ENCODE measurements at regions not wholly inside any gene's neighbourhood (a gene's known extent, or its start where the extent isn't known, plus 50 kb on each side); places are given as distances from the start of the nearest gene placed in this dataset.

DNA sequence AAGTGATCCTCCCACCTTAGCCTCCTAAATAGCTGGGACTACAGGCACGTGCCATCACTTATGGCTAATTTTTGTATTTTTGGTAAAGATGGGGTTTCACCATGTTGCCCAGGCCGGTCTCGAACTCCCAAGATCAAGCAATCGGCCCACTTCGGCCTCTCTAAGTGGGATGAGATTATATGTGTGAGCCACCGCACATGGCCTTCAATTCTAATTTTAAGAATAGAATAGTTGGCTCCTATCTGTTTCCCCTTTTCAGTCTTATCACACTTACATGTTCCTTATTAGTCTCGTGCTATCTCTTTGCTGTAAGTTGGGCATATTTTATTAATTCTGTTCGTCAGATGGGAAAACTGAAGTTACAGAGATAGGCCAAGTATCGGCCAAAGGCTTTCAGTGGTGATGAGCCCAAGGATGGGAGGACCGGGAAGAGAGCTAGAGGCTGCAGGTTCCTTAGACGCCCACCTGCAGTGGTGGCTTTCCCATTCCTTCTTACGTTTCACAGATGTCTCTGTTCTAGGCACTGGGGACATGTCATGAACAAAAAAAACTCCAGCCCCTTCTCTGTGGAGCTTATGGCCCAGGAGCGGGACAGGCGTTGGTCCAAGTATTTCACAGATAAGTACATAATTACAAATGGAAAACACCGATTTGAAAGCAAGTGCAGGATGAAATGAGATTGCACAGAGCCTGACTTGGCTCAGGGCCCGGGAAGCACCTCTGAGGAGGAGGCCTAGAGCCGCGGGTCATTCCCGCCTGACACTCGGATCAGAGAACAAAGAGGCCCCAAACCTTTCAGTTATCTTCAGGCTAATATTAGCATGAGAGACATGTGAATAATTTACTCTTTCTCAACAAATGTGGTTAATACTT, 91.1 kb upstream of the KLF13 start:
- TF ChIP-seq, protein P1, sequence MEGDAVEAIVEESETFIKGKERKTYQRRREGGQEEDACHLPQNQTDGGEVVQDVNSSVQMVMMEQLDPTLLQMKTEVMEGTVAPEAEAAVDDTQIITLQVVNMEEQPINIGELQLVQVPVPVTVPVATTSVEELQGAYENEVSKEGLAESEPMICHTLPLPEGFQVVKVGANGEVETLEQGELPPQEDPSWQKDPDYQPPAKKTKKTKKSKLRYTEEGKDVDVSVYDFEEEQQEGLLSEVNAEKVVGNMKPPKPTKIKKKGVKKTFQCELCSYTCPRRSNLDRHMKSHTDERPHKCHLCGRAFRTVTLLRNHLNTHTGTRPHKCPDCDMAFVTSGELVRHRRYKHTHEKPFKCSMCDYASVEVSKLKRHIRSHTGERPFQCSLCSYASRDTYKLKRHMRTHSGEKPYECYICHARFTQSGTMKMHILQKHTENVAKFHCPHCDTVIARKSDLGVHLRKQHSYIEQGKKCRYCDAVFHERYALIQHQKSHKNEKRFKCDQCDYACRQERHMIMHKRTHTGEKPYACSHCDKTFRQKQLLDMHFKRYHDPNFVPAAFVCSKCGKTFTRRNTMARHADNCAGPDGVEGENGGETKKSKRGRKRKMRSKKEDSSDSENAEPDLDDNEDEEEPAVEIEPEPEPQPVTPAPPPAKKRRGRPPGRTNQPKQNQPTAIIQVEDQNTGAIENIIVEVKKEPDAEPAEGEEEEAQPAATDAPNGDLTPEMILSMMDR (conservative IDR thresholded peaks at IDR 0.05; ENCODE audit: low read depth, low read length), result no peak

GRCh38 chr15:31236184-31237042, 90.2 kb upstream of the KLF13 start:
- no peak overlapping the region for H3K4me3 ChIP-seq (ENCODE audit: low read length)

More for the DNA sequence above, 91.1 kb upstream of the KLF13 start:
- no peak overlapping the region for H3K4me3 ChIP-seq (ENCODE audit: low read length)
- no peak for DNase-seq (ENCODE audit: low read depth)

GRCh38 chr15:31237043-31237324, 89.7 kb upstream of the KLF13 start:
- no peak for DNase-seq (ENCODE audit: low read depth)
- TF ChIP-seq, protein P1 (conservative IDR thresholded peaks at IDR 0.05; ENCODE audit: low read depth, low read length), result no peak
- no peak overlapping the region for H3K4me3 ChIP-seq (ENCODE audit: low read length)

More at GRCh38 chr15:31236184-31237042, 90.2 kb upstream of the KLF13 start:
- peak; percentile 85 for DNase-seq (ENCODE audit: low read depth)
- TF ChIP-seq, protein P1 (conservative IDR thresholded peaks at IDR 0.05; ENCODE audit: low read depth, low read length), result peak; percentile 19

- TF ChIP-seq, protein P1 (conservative IDR thresholded peaks at IDR 0.05; ENCODE audit: low read depth, low read length), result no peak
- no peak overlapping the region for H3K4me3 ChIP-seq (ENCODE audit: low read length)
- no peak for DNase-seq (ENCODE audit: low read depth)
Measured at GRCh38 chr15:31238906-31239305, 87.7 kb upstream of the KLF13 start.

- H3K4me3 ChIP-seq (ENCODE audit: low read length), result no peak overlapping the region
- DNase-seq (ENCODE audit: low read depth), result no peak
- TF ChIP-seq, protein P1 (conservative IDR thresholded peaks at IDR 0.05; ENCODE audit: low read depth, low read length), result no peak
Measured at GRCh38 chr15:31239409-31239808, 87.2 kb upstream of the KLF13 start.

DNA sequence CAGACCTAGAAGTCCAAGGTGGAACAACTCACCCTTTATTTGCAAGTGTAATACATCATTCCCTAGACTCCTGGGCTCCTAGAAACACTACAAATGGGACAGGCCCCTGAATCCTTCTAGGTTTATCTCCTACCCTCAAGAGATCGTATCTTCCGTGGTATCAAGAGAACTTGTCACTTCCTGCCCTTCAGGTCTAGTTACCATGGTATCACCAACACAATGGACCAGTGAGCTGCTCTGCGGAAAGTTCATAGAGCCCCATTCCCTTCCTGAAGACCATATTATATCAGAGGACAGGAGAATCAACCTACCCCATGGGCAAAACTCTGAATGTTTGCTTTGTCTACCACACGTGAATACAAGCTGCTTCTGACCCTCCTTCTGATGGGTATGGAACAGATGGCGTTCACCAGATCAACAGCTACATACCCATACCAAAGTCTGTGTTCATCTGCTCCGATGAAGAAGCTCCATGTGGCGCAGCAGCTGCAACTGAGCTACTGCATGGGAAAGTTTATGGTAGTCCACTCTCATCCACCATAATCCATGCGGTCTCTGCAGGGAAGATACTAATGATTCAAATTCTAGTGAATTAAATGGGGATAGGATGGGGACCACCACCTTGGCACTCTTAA, 84.6 kb upstream of the KLF13 start:
- no peak overlapping the region for H3K4me3 ChIP-seq (ENCODE audit: low read length)
- TF ChIP-seq, protein P1 (conservative IDR thresholded peaks at IDR 0.05; ENCODE audit: low read depth, low read length), result no peak

More for the DNA sequence above, 84.6 kb upstream of the KLF13 start:
- no peak for DNase-seq (ENCODE audit: low read depth)

All from retinal pigment epithelial cell (primary cell).